Stimulated activated CD8-positive, alpha-beta memory T cell treated with anti-CD3 and anti-CD28 coated beads, Interleukin-4, amount 100 ng/mL, for 48 hours (primary cell): ENCODE measurements at regions not wholly inside any gene's neighbourhood (a gene's known extent, or its start where the extent isn't known, plus 50 kb on each side); places are given as distances from the start of the nearest gene placed in this dataset.
"Not testable (repeated sequence)": the region's sequence is repeated elsewhere in the genome, so short reads cannot be mapped to it uniquely, and the experiment has no call there.

Source experiments
- DNase-seq: peaks from one replicate; pipeline ENCODE4 v3.0.0-alpha.2; 2020

DNA sequence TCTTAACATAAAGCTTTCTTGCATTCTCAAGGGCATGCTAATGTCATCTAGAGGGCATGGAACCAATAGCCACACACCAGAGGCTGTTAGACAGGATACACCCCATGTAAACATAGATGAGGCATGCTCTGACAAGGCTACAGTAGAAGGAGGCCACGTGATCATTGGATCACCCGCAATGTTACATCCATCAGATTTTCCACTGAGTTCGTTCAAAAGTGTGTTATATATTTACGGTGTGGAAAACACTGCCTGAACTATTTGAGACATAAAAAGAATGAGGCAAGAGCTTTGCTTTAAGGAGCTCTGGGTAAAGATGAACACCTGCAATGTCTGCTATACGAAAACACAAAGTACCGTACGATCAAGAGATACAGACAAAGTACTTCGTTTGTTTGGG is 817.5 kb upstream of the SLC10A2 start:
- no peak for DNase-seq

- DNase-seq, result no peak
Observed at GRCh38 chr13:103883164-103883563, 816.9 kb upstream of the SLC10A2 start.

DNA sequence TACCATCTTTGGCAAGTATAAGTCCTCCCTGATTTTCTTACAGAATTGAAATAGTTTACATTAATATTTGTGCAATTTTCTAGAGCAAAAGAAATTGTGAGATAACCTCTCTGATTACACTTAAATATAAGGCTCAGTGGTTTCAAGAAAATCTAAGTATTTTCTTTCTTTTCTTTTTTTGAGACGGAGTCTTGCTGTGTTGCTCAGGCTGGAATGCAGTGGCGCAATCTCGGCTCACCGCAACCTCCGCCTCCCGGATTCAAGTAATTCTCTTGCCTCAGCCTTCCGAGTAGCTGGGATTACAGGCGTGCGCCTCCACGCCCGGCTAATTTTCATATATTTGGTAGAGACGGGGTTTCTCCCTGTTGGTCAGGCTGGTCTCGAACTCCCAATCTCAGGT is 813.9 kb upstream of the SLC10A2 start:
- DNase-seq, result not testable (repeated sequence)

GRCh38 chr13:103878891-103879605 is 812.8 kb upstream of the SLC10A2 start:
- no peak for DNase-seq

DNA sequence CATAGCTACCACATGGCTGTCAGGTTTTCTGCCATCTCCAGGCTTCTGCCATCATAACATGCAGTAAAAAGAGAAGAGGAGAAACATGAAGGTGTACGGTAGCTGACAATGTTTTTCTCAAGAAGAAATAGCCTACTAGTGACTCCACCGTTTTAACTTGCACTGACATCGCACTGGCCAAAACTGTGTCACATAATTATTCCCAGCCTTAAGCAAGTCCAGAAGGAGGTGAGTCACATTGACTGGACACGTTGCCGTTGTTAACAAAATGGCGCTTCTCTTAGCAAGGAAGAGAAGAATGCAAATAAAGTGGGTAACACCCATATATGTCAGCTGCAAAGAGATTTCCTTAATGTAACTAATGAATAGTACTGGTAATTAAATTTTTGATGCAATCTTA is 810.4 kb upstream of the SLC10A2 start:
- DNase-seq, result no peak

DNA sequence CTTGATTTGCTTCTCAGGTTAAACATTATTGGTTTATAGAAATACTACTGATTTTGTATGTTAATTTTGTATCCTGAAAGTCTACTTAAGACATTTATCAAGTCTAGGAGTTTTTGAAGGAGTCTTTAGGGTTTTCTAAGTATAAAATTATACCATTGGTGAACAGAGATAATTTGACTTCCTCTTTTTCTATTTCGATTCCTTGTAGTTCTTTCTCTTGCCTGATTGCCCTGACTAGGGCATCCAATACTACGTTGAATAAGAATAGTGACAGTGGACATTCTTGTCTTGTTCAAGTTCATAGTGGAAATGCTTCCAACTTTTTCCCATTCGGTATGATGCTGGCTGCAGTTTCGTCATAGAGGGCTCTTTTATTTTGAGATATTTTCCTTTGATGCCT is 807.5 kb upstream of the SLC10A2 start:
- no peak for DNase-seq

GRCh38 chr13:103866048-103866447 is 799.8 kb upstream of the SLC10A2 start:
- no peak for DNase-seq

GRCh38 chr13:103862525-103862924 is 796.3 kb upstream of the SLC10A2 start:
- DNase-seq, result no peak

GRCh38 chr13:103859952-103860351 is 793.7 kb upstream of the SLC10A2 start:
- no peak for DNase-seq

DNA sequence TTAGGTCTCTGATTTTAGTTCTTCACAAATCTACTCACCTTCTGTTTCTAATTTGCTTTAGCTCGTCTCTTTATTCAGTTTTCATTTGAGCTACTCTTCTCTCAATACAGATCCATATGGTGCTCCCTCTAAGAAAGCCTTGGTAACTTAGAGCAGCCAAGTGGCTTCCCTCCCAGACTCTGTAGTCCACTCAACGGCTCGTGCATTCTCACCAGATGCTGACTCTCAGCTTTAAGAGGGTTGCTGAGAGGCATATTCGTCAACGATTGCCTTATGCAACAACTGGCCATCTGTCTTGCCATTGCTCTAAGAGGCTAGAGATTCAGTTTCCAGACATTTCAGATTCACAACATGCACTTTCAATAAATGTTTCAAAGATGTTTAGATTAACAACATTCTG is 785.8 kb upstream of the SLC10A2 start:
- no peak for DNase-seq

DNA sequence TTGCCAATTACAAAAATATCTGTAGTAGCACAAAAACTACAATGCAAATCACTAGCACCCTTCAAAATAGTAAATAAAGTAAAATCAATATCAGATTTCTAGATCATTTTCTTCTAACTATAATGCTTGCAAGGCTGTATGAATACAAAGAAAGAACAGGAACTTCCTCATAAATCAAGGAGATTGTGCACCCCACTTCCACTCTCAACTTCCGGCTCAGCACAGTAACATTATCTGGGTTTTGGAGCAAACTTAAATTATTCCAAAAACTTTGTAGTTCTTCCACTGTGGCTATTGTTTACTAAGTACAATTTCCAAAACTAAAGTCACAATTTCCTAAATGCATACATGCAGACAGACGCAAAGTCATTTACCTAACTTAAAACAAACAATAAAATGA is 778.3 kb upstream of the SLC10A2 start:
- DNase-seq, result no peak

- no peak for DNase-seq
Observed at GRCh38 chr13:103839460-103839859, 773.2 kb upstream of the SLC10A2 start.

GRCh38 chr13:103835052-103835451 is 768.8 kb upstream of the SLC10A2 start:
- DNase-seq, result no peak

GRCh38 chr13:103833294-103833852 is 767.2 kb upstream of the SLC10A2 start:
- no peak for DNase-seq

GRCh38 chr13:103815619-103816018 is 749.4 kb upstream of the SLC10A2 start:
- no peak for DNase-seq

- DNase-seq, result no peak
Observed at GRCh38 chr13:103812971-103813370, 746.8 kb upstream of the SLC10A2 start.

GRCh38 chr13:103812558-103812957 is 746.3 kb upstream of the SLC10A2 start:
- no peak for DNase-seq

- no peak for DNase-seq
Observed at GRCh38 chr13:103810026-103810425, 743.8 kb upstream of the SLC10A2 start.

GRCh38 chr13:103805771-103806170 is 739.6 kb upstream of the SLC10A2 start:
- DNase-seq, result no peak

DNA sequence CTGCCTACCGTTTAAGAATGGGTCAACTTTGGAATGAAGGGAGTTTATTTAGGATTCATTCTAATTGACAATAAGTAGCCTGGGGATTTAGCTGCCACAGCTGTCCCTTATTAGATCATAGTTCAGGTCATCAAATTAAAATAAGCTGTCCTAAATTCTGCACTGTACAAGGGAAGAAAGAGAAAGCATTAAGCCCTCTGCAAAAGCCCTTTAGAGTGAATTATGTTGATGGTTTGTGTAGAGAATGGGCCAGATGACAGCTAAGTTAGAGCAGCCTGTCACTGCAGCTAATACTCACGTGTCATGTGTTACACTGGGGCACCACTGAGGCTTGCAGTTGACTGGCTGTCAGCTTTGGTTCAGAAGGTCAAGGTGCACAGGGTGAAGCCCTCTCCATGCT is 737.1 kb upstream of the SLC10A2 start:
- no peak for DNase-seq

DNA sequence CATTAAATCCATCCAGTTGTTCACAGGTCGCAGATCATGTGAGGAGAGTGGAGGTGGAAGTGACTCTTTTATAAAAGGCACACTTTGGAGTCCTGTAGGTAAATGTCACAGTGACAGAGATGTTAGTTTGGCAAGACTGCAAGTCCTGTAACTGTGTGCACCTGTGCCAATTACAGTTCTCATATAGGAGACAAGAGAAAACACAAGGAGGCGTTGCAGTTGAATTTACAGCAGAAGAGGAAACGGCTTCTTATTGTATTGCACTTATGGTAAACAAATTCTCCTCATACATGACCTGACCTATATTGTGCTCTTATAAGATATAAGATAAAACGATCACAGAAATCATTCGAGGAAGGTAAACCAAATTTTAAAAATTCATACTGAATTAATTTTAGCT is 732.8 kb upstream of the SLC10A2 start:
- no peak for DNase-seq

GRCh38 chr13:103795892-103796478 is 729.8 kb upstream of the SLC10A2 start:
- no peak for DNase-seq

DNA sequence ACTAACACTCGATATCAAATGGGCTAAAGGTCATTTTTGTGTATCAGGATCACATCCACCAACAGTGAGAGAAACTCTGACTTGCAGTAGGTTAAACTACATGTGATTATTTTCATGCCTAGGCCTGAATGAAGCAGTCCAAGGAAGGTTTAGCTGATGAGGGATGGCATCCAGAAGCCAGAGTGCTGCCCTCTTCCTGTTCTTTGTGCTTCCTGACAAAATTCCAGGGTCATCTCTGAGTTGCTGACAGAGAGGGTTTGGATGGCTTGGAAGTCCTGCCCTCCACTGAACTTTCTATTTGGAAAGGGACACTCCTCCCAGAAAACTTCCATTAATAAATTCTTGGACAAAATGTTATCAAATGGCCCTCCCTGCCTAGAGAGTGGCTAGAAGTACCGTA is 728.3 kb upstream of the SLC10A2 start:
- no peak for DNase-seq

DNA sequence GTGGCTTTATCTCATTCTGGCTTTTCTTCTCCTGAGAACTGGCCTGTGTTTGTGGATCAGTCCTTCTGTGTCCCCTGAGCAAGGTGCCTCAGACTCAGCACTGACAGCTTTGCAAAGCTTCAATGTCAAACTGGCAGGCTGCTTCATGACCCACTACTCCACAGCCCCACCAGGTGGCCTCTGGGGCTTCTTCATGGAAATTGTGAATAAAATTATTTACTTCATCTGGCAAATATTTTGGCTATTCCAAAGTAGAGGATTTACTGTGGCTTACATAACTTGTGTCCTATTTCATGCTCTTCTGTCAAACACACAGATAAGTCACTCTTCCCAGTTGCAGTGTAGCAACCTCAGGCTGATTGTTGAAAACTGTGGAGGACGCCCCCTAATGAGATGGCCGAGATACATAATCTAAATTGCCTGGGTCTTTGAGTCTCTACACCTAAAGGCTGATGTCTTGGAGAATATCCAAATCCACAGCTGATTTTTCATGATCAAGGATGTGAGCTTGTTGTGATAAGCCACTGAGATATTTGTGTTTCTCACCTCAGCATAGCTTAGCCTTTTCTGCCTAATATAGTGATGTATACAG is 721.9 kb upstream of the SLC10A2 start:
- DNase-seq, result no peak
